ENCODE measurements at regions not wholly inside any gene's neighbourhood (a gene's known extent, or its start where the extent isn't known, plus 50 kb on each side); places are given as distances from the start of the nearest gene placed in this dataset.
"Not testable (repeated sequence)": the region's sequence is repeated elsewhere in the genome, so short reads cannot be mapped to it uniquely, and the experiment has no call there.

- not testable (repeated sequence) for DNase-seq
Measured at GRCh38 chr1:194858811-194859480, 1672.5 kb upstream of the B3GALT2 start.

- no peak for DNase-seq
Measured at GRCh38 chr1:194857413-194857812, 1671.0 kb upstream of the B3GALT2 start.

GRCh38 chr1:194848846-194849245, 1662.4 kb upstream of the B3GALT2 start:
- no peak for DNase-seq

- no peak for DNase-seq
Measured at GRCh38 chr1:194846488-194846887, 1660.1 kb upstream of the B3GALT2 start.

- no peak for DNase-seq
Measured at GRCh38 chr1:194843077-194843476, 1656.7 kb upstream of the B3GALT2 start.

- DNase-seq, result no peak
Measured at GRCh38 chr1:194833111-194833510, 1646.7 kb upstream of the B3GALT2 start.

- not testable (repeated sequence) for DNase-seq
Measured at GRCh38 chr1:194831595-194831994, 1645.2 kb upstream of the B3GALT2 start.

GRCh38 chr1:194830387-194830786, 1644.0 kb upstream of the B3GALT2 start:
- no peak for DNase-seq

GRCh38 chr1:194829492-194829891, 1643.1 kb upstream of the B3GALT2 start:
- no peak for DNase-seq

- no peak for DNase-seq
Measured at GRCh38 chr1:194825382-194825781, 1639.0 kb upstream of the B3GALT2 start.

- DNase-seq, result no peak
Measured at GRCh38 chr1:194821091-194821490, 1634.7 kb upstream of the B3GALT2 start.

GRCh38 chr1:194818674-194819073, 1632.3 kb upstream of the B3GALT2 start:
- DNase-seq, result no peak

- DNase-seq, result no peak
Measured at GRCh38 chr1:194816859-194817258, 1630.4 kb upstream of the B3GALT2 start.

GRCh38 chr1:194813096-194813495, 1626.7 kb upstream of the B3GALT2 start:
- DNase-seq, result no peak

GRCh38 chr1:194809665-194810064, 1623.3 kb upstream of the B3GALT2 start:
- no peak for DNase-seq

- no peak for DNase-seq
Measured at GRCh38 chr1:194809215-194809614, 1622.8 kb upstream of the B3GALT2 start.

- no peak for DNase-seq
Measured at GRCh38 chr1:194807530-194808220, 1621.3 kb upstream of the B3GALT2 start.

- no peak for DNase-seq
Measured at GRCh38 chr1:194802572-194802971, 1616.2 kb upstream of the B3GALT2 start.

GRCh38 chr1:194795917-194796593, 1609.6 kb upstream of the B3GALT2 start:
- no peak for DNase-seq

GRCh38 chr1:194787001-194787400, 1600.6 kb upstream of the B3GALT2 start:
- no peak for DNase-seq

- no peak for DNase-seq
Measured at GRCh38 chr1:194786027-194786426, 1599.6 kb upstream of the B3GALT2 start.

- DNase-seq, result no peak
Measured at GRCh38 chr1:194776657-194777056, 1590.2 kb upstream of the B3GALT2 start.

GRCh38 chr1:194774535-194774934, 1588.1 kb upstream of the B3GALT2 start:
- no peak for DNase-seq
